PC-3 (cell line): ENCODE measurements at regions not wholly inside any gene's neighbourhood (a gene's known extent, or its start where the extent isn't known, plus 50 kb on each side); places are given as distances from the start of the nearest gene placed in this dataset.
"Not testable (repeated sequence)": the region's sequence is repeated elsewhere in the genome, so short reads cannot be mapped to it uniquely, and the experiment has no call there.

Source experiments
- ATAC-seq: fragments of 200-7000 bp; cut with Tn5 transposase; 2 replicates; pipeline ENCODE4 v1.9.1; 2020; ENCODE audit warnings: mild to moderate bottlenecking, moderate library complexity
- BruUV-seq: library from RNA; stranded (reverse); fragments of 400-500 nt; replicated peaks from 2 replicates; lab custom pipeline; 2021; lab: Mats Ljungman, UMichigan
- CTCF ChIA-PET: fragments of 300-600 bp; sonication (Branson Sonifier 250); formaldehyde crosslinking; loops from one replicate; lab custom pipeline; 2022; ENCODE audit warnings: antibody characterized with exemption; lab: Charles Lee
- POLR2A ChIA-PET: fragments of 300-600 bp; sonication (Branson Sonifier 250); formaldehyde crosslinking; loops from one replicate; lab custom pipeline; 2022; ENCODE audit warnings: antibody characterized with exemption; ENCODE audit not compliant: unreplicated experiment; lab: Charles Lee
- DNase-seq: peaks from one replicate; pipeline ENCODE4 v3.0.0-alpha.2; 2015
- H2AFZ ChIP-seq: fragments of 300-600 bp; sonication (generic); 2 replicates; pipeline ENCODE4 v1.6.0; 2016; ENCODE audit warnings: antibody characterized with exemption, low read length
- H3F3A ChIP-seq: fragments of 300-600 bp; sonication (generic); one replicate; pipeline ENCODE4 v1.6.0; 2017; ENCODE audit warnings: antibody characterized with exemption, low read length, control low read depth, mild to moderate bottlenecking; ENCODE audit not compliant: unreplicated experiment
- H3K27ac ChIP-seq: fragments of 300-600 bp; sonication (generic); 2 replicates; pipeline ENCODE4 v1.5.1; 2016; ENCODE audit warnings: mild to moderate bottlenecking, low read length
- H3K27me3 ChIP-seq: fragments of 300-600 bp; sonication (generic); 2 replicates; pipeline ENCODE4 v1.6.1; 2016; ENCODE audit warnings: low read length, mixed read lengths
- H3K36me3 ChIP-seq: fragments of 300-600 bp; sonication (generic); 2 replicates; pipeline ENCODE4 v1.6.1; 2016; ENCODE audit warnings: low read depth, mixed run types, low read length, mixed read lengths
- H3K4me1 ChIP-seq: fragments of 300-600 bp; sonication (generic); 2 replicates; pipeline ENCODE4 v1.5.1; 2016; ENCODE audit warnings: low read length; ENCODE audit not compliant: insufficient read depth
- H3K4me2 ChIP-seq: fragments of 300-600 bp; sonication (generic); 2 replicates; pipeline ENCODE4 v1.6.0; 2016; ENCODE audit warnings: low read length
- H3K4me3 ChIP-seq: fragments of 300-600 bp; sonication (generic); 2 replicates; pipeline ENCODE4 v1.5.1; 2016; ENCODE audit warnings: mild to moderate bottlenecking, low read length, mixed read lengths
- H3K79me2 ChIP-seq: fragments of 300-600 bp; sonication (generic); 2 replicates; pipeline ENCODE4 v1.6.1; 2017; ENCODE audit warnings: low read length, mixed read lengths
- H3K9ac ChIP-seq: fragments of 300-600 bp; sonication (generic); 2 replicates; pipeline ENCODE4 v1.6.0; 2016; ENCODE audit warnings: mild to moderate bottlenecking, low read length
- H3K9me2 ChIP-seq: fragments of 300-600 bp; sonication (generic); replicated peaks from 2 replicates; pipeline ENCODE4 v1.6.1; 2016; ENCODE audit warnings: mixed run types, low read length, mixed read lengths
- H3K9me3 ChIP-seq: fragments of 300-600 bp; sonication (generic); 2 replicates; pipeline ENCODE4 v1.6.1; 2016; ENCODE audit warnings: low read length, mixed read lengths
- H4K20me1 ChIP-seq: fragments of 300-600 bp; sonication (generic); 2 replicates; pipeline ENCODE4 v1.6.1; 2016; ENCODE audit warnings: low read length, mixed read lengths
- EZH2 ChIP-seq: fragments of 300-600 bp; sonication (generic); IDR thresholded peaks from one replicate; pipeline ENCODE4 v1.6.1; 2017; ENCODE audit warnings: antibody characterized with exemption, mild to moderate bottlenecking, low read length; ENCODE audit not compliant: unreplicated experiment
- EZH2phosphoT487 ChIP-seq: fragments of 300-600 bp; sonication (generic); IDR thresholded peaks from 2 replicates; pipeline ENCODE4 v1.6.1; 2018; ENCODE audit warnings: mild to moderate bottlenecking, antibody characterized with exemption, low read length, borderline replicate concordance
- intact Hi-C: fragments of 100-400 bp; cut with micrococcal nuclease; formaldehyde crosslinking; loops from 2 replicates; pipeline ENCODE4 v1.9.0; 2023
- TF ChIP-seq, protein P1 (sequence below): fragments of 300-600 bp; sonication (generic); conservative IDR thresholded peaks from 2 replicates; pipeline ENCODE4 v1.5.1; 2017; ENCODE audit warnings: antibody characterized with exemption, low read depth, mild to moderate bottlenecking, low read length

DNA sequence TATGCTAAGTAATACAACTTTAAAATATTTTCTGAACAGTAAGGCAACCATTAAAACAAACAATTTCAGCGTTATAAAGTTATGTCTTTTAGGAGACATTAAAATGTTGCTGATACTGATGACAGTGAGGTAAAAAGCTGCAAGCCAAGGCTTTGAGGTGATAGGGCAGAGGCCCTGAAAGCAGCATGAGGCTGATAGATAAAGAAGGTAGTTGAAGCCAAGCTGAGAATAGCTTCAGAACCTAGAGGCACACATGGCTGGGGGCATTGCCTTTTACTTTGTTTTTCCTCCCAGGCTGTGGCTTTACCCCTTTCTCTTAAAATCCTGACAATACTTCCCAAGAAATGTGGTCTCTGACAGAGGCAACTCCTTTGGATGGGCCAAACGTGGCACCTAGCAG lies 149.0 kb upstream of the WWC1 start:
- POLR2A ChIA-PET = no interaction called here

DNA sequence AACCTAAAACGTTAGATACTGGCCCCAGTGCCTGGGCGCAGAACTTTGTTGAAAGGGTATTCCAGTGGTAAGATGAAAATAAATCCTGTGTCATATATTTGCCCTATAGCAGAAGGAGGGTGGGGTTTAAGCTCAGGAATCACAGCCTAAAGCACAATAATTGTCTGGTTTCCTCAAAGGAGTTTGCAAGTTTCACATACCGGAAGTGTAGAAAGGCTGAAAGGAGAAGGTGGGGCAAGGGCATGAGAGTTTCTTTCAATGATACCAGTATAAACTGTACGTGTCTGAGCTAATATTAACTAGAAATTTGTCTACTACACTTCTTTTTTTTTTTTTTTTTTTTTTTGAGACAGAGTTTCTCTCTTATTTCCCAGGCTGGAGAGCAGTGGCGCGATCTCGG lies 147.9 kb upstream of the WWC1 start:
- H3K79me2 ChIP-seq, ATAC-seq, BruUV-seq, H3K4me2 ChIP-seq, H3K27ac ChIP-seq, CTCF ChIA-PET, H3F3A ChIP-seq, H3K4me1 ChIP-seq, intact Hi-C loops, DNase-seq, H3K4me3 ChIP-seq, H3K36me3 ChIP-seq, POLR2A ChIA-PET, H3K9me2 ChIP-seq, H4K20me1 ChIP-seq, H3K9ac ChIP-seq, H2AFZ ChIP-seq, H3K9me3 ChIP-seq: not testable (repeated sequence)
- peaks cover 39% of the 10 kb centered on the region for H3K27me3 ChIP-seq

More for the DNA sequence above, 149.0 kb upstream of the WWC1 start:
- no peak for TF ChIP-seq EZH2
- TF ChIP-seq EZH2phosphoT487 = no peak
- TF ChIP-seq, protein P1, sequence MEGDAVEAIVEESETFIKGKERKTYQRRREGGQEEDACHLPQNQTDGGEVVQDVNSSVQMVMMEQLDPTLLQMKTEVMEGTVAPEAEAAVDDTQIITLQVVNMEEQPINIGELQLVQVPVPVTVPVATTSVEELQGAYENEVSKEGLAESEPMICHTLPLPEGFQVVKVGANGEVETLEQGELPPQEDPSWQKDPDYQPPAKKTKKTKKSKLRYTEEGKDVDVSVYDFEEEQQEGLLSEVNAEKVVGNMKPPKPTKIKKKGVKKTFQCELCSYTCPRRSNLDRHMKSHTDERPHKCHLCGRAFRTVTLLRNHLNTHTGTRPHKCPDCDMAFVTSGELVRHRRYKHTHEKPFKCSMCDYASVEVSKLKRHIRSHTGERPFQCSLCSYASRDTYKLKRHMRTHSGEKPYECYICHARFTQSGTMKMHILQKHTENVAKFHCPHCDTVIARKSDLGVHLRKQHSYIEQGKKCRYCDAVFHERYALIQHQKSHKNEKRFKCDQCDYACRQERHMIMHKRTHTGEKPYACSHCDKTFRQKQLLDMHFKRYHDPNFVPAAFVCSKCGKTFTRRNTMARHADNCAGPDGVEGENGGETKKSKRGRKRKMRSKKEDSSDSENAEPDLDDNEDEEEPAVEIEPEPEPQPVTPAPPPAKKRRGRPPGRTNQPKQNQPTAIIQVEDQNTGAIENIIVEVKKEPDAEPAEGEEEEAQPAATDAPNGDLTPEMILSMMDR = no peak
- no peak overlapping the region for H3K4me2 ChIP-seq
- H3K9me2 ChIP-seq = no peaks in the 10 kb centered on the region
- no peak overlapping the region for H3K27ac ChIP-seq
- ATAC-seq (no peak), DNase-seq (no peak)
- no peaks in the 10 kb centered on the region for H3K9me3 ChIP-seq
- H3F3A ChIP-seq = no peaks in the 10 kb centered on the region
- H3K79me2 ChIP-seq = no peaks in the 10 kb centered on the region
- no peaks in the 10 kb centered on the region for H4K20me1 ChIP-seq
- CTCF ChIA-PET = no interaction called here
- intact Hi-C loops = no loop called here
- no peaks in the 10 kb centered on the region for H3K4me1 ChIP-seq
- H2AFZ ChIP-seq = no peak overlapping the region
- BruUV-seq = no TSS peak
- H3K27me3 ChIP-seq = peaks cover 35% of the 10 kb centered on the region
- no peaks in the 10 kb centered on the region for H3K36me3 ChIP-seq
- no peak overlapping the region for H3K9ac ChIP-seq
- H3K4me3 ChIP-seq = no peak overlapping the region

DNA sequence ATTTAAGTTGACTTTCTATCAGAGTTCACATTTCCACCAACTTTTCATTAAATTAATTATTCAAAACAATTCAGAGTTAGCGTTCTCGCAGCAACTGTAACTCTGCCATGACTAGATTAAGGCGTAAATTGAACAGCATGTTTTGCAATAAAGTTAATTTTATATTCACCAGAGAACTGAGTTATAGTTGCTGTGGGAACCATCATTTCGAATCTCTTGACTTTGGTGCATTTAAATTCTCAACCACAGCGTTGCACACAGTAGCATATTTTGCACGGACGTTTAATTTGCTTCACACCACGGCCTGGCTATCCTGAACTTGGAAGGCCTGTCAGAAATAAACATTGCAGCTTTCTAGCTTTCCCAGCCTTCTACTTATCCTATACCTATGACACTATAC lies 144.3 kb upstream of the WWC1 start:
- H3K36me3 ChIP-seq = no peaks in the 10 kb centered on the region
- H4K20me1 ChIP-seq = no peaks in the 10 kb centered on the region
- peaks cover 63% of the 10 kb centered on the region for H3K27me3 ChIP-seq
- TF ChIP-seq, protein P1 = no peak
- no peak for TF ChIP-seq EZH2phosphoT487
- TF ChIP-seq EZH2 = no peak
- no peak overlapping the region for H3K9ac ChIP-seq
- no peaks in the 10 kb centered on the region for H3K9me3 ChIP-seq
- no peak overlapping the region for H3K27ac ChIP-seq
- no peaks in the 10 kb centered on the region for H3F3A ChIP-seq
- no peak for ATAC-seq
- intact Hi-C loops = no loop called here
- no peak overlapping the region for H2AFZ ChIP-seq
- H3K4me1 ChIP-seq = no peaks in the 10 kb centered on the region
- DNase-seq = no peak
- H3K79me2 ChIP-seq = no peaks in the 10 kb centered on the region
- no peak overlapping the region for H3K4me3 ChIP-seq
- ChIA-PET POLR2A (no interaction called here), CTCF (no interaction called here)
- H3K4me2 ChIP-seq = no peak overlapping the region
- H3K9me2 ChIP-seq = no peaks in the 10 kb centered on the region
- BruUV-seq = no TSS peak
